Adrenal gland (tissue), 9 donors: ENCODE measurements at regions not wholly inside any gene's neighbourhood (a gene's known extent, or its start where the extent isn't known, plus 50 kb on each side); places are given as distances from the start of the nearest gene placed in this dataset.
A peak's percentile ranks its signal among the peaks of the same experiment; 100 is the strongest.

Experiments
- DNase-seq, 7 donors: peaks; one replicate each; pipeline ENCODE4 v3.0.0-alpha.2; 2019 to 2020
- H3K27ac ChIP-seq, 5 donors: fragments of 200-600 bp; sonication (generic) in 4 of 5; 1 replicate in 3 of 5; 2 replicates in 2 of 5; pipeline versions ENCODE4 v1.5.1 to v1.8.0; 2016 to 2020; ENCODE audit warnings: mild to moderate bottlenecking in 1 of 5
- H3K27me3 ChIP-seq: fragments of 200-600 bp; 2 replicates; pipeline ENCODE4 v1.8.0; 2021
- H3K36me3 ChIP-seq, 2 donors: fragments of 200-600 bp; replicated peaks in 1 of 2; 1 replicate in 1 of 2; 2 replicates in 1 of 2; pipeline versions ENCODE4 v1.5.1 to v1.8.0; 2018 to 2022
- H3K4me1 ChIP-seq, 2 donors: fragments of 200-600 bp; replicated peaks in 1 of 2; 1 replicate in 1 of 2; 2 replicates in 1 of 2; pipeline versions ENCODE4 v1.5.1 to v1.8.0; 2018 to 2021
- H3K4me3 ChIP-seq, 4 donors: fragments of 200-600 bp; sonication (generic) in 3 of 4; one replicate each; pipeline ENCODE4 v1.5.1; 2016 to 2018
- H3K9me3 ChIP-seq, 3 donors: fragments of 200-600 bp; sonication (generic) in 1 of 3; replicated peaks in 1 of 3; 1 replicate in 2 of 3; 2 replicates in 1 of 3; pipeline versions ENCODE4 v1.5.1 to v1.8.0; 2016 to 2021
- POLR2A ChIP-seq, 2 donors: fragments of 450-650 bp; IDR thresholded peaks; one replicate each; pipeline ENCODE4 v1.6.1; 2017; ENCODE audit warnings: antibody characterized with exemption in 2 of 2, mild to moderate bottlenecking in 2 of 2, moderate library complexity in 1 of 2
- WGBS, 4 donors: extraction: QIAGEN DNeasy Blood & Tissue Kit in 2 of 4; methylation state at CpG; one replicate each; pipeline versions ENCODE4 v1.1.5 to v1.1.7; 2013 to 2017; 5-methylcytosine and 5-hydroxymethylcytosine counted together
- intact Hi-C, 2 donors: fragments of 100-400 bp; cut with DNase I; formaldehyde crosslinking; loops; one replicate each; pipeline versions ENCODE4 v1.14.1 to v1.15.0; 2022 to 2023
- TF ChIP-seq, protein P1 (sequence below), 6 experiments: fragments of 450-650 bp in 4 of 6; fragments of 200-600 bp in 2 of 6; sonication (generic) in 1 of 6; IDR thresholded peaks; 1 replicate in 5 of 6; 2 replicates in 1 of 6; pipeline versions ENCODE4 v1.5.1 to v1.8.0; 2016 to 2021; ENCODE audit warnings: antibody characterized with exemption in 6 of 6, mild to moderate bottlenecking in 2 of 6, moderate library complexity in 1 of 6
- donor health status: healthy with polysubstance abuse.
- donor health status: Bipolar disorder and iron deficiency.
- donor health status: DM: yes; HTN: yes; CAD: no.
- donor health status: DM: no; HTN: no; CAD: no.
- donor health status: DM: no; HTN: no; CAD: no.

DNA sequence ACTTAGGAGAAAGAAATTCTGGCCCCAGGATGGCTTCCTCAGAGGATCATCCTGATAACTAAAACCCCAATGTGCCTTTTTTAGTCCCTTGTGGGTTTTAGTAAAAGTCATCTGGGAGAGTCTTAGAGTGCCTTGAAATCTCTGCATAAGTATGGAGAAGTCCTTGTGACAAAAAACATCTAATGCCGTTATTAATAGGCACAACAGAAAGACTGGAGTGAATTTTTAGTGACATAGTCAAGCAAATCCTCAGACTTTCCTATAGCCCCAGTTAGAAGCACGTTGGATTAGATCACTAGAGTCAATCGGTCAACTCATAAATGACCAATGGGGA, 108.2 kb upstream of the MPDZ start:
- Histone ChIP-seq H3K27ac (peak overlapping the region; percentile 39 to 77 (median 68)), H3K27me3 (no peaks in the 10 kb centered on the region), H3K4me1 (peaks cover 12 to 26% of the 10 kb centered on the region in 2 donors), H3K9me3 (no peaks in the 10 kb centered on the region), H3K4me3 (no peak overlapping the region), H3K36me3 (no peaks in the 10 kb centered on the region)
- 30 to 42% (median 34%) methylated on average over 3 of the region's 3 CpGs for WGBS, 4 donors
- no peak for DNase-seq
- intact Hi-C loops, result no loop called here
- no peak for TF ChIP-seq POLR2A (IDR thresholded peaks at IDR 0.05)
- TF ChIP-seq, protein P1, sequence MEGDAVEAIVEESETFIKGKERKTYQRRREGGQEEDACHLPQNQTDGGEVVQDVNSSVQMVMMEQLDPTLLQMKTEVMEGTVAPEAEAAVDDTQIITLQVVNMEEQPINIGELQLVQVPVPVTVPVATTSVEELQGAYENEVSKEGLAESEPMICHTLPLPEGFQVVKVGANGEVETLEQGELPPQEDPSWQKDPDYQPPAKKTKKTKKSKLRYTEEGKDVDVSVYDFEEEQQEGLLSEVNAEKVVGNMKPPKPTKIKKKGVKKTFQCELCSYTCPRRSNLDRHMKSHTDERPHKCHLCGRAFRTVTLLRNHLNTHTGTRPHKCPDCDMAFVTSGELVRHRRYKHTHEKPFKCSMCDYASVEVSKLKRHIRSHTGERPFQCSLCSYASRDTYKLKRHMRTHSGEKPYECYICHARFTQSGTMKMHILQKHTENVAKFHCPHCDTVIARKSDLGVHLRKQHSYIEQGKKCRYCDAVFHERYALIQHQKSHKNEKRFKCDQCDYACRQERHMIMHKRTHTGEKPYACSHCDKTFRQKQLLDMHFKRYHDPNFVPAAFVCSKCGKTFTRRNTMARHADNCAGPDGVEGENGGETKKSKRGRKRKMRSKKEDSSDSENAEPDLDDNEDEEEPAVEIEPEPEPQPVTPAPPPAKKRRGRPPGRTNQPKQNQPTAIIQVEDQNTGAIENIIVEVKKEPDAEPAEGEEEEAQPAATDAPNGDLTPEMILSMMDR (IDR thresholded peaks at IDR 0.05), result no peak

- no peak overlapping the region for H3K4me3 ChIP-seq
- H3K4me1 ChIP-seq, result peaks cover 12 to 30% of the 10 kb centered on the region in 2 donors
- H3K36me3 ChIP-seq, result no peaks in the 10 kb centered on the region
- intact Hi-C loops, result no loop called here
- H3K9me3 ChIP-seq, result no peaks in the 10 kb centered on the region
- no peaks in the 10 kb centered on the region for H3K27me3 ChIP-seq
- peak overlapping the region; percentile 39 to 77 (median 68) for H3K27ac ChIP-seq
- TF ChIP-seq POLR2A (IDR thresholded peaks at IDR 0.05), result no peak
- TF ChIP-seq, protein P1 (IDR thresholded peaks at IDR 0.05), result no peak
- WGBS, 4 donors, result 53 to 60% (median 56%) methylated on average over 4 of the region's 4 CpGs
- DNase-seq, result peak in 3 of 7 donors; percentile 16 to 38 (median 22)
Observed at GRCh38 chr9:13386935-13387733, 107.6 kb upstream of the MPDZ start.

- peak overlapping the region in 2 of 5 donors; percentile 72 to 77 for H3K27ac ChIP-seq
- peaks cover 12 to 30% of the 10 kb centered on the region in 2 donors for H3K4me1 ChIP-seq
- TF ChIP-seq POLR2A (IDR thresholded peaks at IDR 0.05), result no peak
- TF ChIP-seq, protein P1 (IDR thresholded peaks at IDR 0.05), result no peak
- no peaks in the 10 kb centered on the region for H3K36me3 ChIP-seq
- intact Hi-C loops, result no loop called here
- no peak for DNase-seq
- no peak overlapping the region for H3K4me3 ChIP-seq
- no peaks in the 10 kb centered on the region for H3K9me3 ChIP-seq
- WGBS, 4 donors, result 87 to 88% (median 87%) methylated on average over 2 of the region's 2 CpGs
- no peaks in the 10 kb centered on the region for H3K27me3 ChIP-seq
Observed at GRCh38 chr9:13386316-13386715, 106.8 kb upstream of the MPDZ start.

GRCh38 chr9:13383855-13384254, 104.4 kb upstream of the MPDZ start:
- intact Hi-C loops, result no loop called here
- no peaks in the 10 kb centered on the region for H3K27me3 ChIP-seq
- DNase-seq, result no peak
- H3K9me3 ChIP-seq, result no peaks in the 10 kb centered on the region
- no peak overlapping the region for H3K27ac ChIP-seq
- 94 to 100% (median 98%) methylated on average over 1 of the region's 1 CpG for WGBS, 4 donors
- H3K36me3 ChIP-seq, result no peaks in the 10 kb centered on the region
- H3K4me3 ChIP-seq, result no peak overlapping the region
- no peak for TF ChIP-seq POLR2A (IDR thresholded peaks at IDR 0.05)
- H3K4me1 ChIP-seq, result peaks cover 12 to 30% of the 10 kb centered on the region in 2 donors

- TF ChIP-seq, protein P1 (IDR thresholded peaks at IDR 0.05), result no peak
- TF ChIP-seq POLR2A (IDR thresholded peaks at IDR 0.05), result no peak
- no peaks in the 10 kb centered on the region for H3K9me3 ChIP-seq
- DNase-seq, result no peak
- 80 to 100% (median 89%) methylated on average over 1 of the region's 1 CpG for WGBS, 4 donors
- no peak overlapping the region for H3K27ac ChIP-seq
- no peak overlapping the region for H3K4me3 ChIP-seq
- intact Hi-C loops, result no loop called here
- H3K4me1 ChIP-seq, result peaks cover 12 to 26% of the 10 kb centered on the region in 2 donors
- H3K36me3 ChIP-seq, result no peaks in the 10 kb centered on the region
- H3K27me3 ChIP-seq, result no peaks in the 10 kb centered on the region
Observed at GRCh38 chr9:13383216-13383615, 103.7 kb upstream of the MPDZ start.
